ENCODE measurements at regions not wholly inside any gene's neighbourhood (a gene's known extent, or its start where the extent isn't known, plus 50 kb on each side); places are given as distances from the start of the nearest gene placed in this dataset.

DNA sequence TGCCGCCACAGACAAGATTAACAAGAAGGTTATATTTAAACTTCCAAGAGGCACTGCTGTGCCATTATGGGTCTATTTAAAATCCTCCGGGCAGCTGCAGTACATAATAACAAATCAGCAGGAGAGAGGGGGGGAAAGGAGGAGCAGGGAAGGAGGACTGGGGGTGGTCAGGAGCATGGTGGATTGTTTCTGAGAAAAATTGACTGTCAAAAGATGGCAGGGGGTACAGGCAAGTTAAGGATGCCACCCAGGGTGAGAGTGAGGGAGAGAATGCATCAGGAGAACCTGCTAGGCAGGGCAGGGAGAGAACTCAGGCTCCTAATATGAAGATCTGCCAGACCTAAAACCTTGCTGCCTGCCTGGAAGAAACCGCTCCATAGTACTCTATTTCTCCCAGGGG lies 181.8 kb downstream of the GRIN2B start:
- no peak for TF ChIP-seq POLR2A (IDR thresholded peaks at IDR 0.05; ENCODE audit: low read depth, low read length)
- TF ChIP-seq RFX5 (IDR thresholded peaks at IDR 0.05; ENCODE audit: low read depth, low read length): no peak
- no peak for TF ChIP-seq TAF1 (IDR thresholded peaks at IDR 0.05; ENCODE audit: borderline replicate concordance, low read depth, low read length)
- no peak for TF ChIP-seq NFYB (IDR thresholded peaks at IDR 0.05; ENCODE audit: insufficient read depth, low read depth, low read length)
- TF ChIP-seq, protein P1, sequence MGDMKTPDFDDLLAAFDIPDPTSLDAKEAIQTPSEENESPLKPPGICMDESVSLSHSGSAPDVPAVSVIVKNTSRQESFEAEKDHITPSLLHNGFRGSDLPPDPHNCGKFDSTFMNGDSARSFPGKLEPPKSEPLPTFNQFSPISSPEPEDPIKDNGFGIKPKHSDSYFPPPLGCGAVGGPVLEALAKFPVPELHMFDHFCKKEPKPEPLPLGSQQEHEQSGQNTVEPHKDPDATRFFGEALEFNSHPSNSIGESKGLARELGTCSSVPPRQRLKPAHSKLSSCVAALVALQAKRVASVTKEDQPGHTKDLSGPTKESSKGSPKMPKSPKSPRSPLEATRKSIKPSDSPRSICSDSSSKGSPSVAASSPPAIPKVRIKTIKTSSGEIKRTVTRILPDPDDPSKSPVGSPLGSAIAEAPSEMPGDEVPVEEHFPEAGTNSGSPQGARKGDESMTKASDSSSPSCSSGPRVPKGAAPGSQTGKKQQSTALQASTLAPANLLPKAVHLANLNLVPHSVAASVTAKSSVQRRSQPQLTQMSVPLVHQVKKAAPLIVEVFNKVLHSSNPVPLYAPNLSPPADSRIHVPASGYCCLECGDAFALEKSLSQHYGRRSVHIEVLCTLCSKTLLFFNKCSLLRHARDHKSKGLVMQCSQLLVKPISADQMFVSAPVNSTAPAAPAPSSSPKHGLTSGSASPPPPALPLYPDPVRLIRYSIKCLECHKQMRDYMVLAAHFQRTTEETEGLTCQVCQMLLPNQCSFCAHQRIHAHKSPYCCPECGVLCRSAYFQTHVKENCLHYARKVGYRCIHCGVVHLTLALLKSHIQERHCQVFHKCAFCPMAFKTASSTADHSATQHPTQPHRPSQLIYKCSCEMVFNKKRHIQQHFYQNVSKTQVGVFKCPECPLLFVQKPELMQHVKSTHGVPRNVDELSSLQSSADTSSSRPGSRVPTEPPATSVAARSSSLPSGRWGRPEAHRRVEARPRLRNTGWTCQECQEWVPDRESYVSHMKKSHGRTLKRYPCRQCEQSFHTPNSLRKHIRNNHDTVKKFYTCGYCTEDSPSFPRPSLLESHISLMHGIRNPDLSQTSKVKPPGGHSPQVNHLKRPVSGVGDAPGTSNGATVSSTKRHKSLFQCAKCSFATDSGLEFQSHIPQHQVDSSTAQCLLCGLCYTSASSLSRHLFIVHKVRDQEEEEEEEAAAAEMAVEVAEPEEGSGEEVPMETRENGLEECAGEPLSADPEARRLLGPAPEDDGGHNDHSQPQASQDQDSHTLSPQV (IDR thresholded peaks at IDR 0.05): no peak
- TF ChIP-seq PAX8 (IDR thresholded peaks at IDR 0.05): no peak
- TF ChIP-seq, protein P2, sequence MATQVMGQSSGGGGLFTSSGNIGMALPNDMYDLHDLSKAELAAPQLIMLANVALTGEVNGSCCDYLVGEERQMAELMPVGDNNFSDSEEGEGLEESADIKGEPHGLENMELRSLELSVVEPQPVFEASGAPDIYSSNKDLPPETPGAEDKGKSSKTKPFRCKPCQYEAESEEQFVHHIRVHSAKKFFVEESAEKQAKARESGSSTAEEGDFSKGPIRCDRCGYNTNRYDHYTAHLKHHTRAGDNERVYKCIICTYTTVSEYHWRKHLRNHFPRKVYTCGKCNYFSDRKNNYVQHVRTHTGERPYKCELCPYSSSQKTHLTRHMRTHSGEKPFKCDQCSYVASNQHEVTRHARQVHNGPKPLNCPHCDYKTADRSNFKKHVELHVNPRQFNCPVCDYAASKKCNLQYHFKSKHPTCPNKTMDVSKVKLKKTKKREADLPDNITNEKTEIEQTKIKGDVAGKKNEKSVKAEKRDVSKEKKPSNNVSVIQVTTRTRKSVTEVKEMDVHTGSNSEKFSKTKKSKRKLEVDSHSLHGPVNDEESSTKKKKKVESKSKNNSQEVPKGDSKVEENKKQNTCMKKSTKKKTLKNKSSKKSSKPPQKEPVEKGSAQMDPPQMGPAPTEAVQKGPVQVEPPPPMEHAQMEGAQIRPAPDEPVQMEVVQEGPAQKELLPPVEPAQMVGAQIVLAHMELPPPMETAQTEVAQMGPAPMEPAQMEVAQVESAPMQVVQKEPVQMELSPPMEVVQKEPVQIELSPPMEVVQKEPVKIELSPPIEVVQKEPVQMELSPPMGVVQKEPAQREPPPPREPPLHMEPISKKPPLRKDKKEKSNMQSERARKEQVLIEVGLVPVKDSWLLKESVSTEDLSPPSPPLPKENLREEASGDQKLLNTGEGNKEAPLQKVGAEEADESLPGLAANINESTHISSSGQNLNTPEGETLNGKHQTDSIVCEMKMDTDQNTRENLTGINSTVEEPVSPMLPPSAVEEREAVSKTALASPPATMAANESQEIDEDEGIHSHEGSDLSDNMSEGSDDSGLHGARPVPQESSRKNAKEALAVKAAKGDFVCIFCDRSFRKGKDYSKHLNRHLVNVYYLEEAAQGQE (IDR thresholded peaks at IDR 0.05; ENCODE audit: low read depth, low read length): no peak
- TF ChIP-seq, protein P3, sequence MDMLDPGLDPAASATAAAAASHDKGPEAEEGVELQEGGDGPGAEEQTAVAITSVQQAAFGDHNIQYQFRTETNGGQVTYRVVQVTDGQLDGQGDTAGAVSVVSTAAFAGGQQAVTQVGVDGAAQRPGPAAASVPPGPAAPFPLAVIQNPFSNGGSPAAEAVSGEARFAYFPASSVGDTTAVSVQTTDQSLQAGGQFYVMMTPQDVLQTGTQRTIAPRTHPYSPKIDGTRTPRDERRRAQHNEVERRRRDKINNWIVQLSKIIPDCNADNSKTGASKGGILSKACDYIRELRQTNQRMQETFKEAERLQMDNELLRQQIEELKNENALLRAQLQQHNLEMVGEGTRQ (IDR thresholded peaks at IDR 0.05; ENCODE audit: borderline replicate concordance, low read depth, low read length): no peak
- TF ChIP-seq FOXM1 (IDR thresholded peaks at IDR 0.05; ENCODE audit: low read depth, low read length): no peak

Data from GM12878 (cell line).